Panc1 (cell line): ENCODE measurements at regions not wholly inside any gene's neighbourhood (a gene's known extent, or its start where the extent isn't known, plus 50 kb on each side); places are given as distances from the start of the nearest gene placed in this dataset.

ENCODE experiments used
- ATAC-seq: fragments of 200-7000 bp; cut with Tn5 transposase; 2 replicates; pipeline ENCODE4 v1.9.1; 2020; ENCODE audit warnings: mild to moderate bottlenecking, moderate library complexity
- BruUV-seq: library from RNA; stranded (reverse); fragments of 400-500 nt; replicated peaks from 2 replicates; lab custom pipeline; 2021; lab: Mats Ljungman, UMichigan
- CTCF ChIA-PET: fragments of 300-600 bp; sonication (Branson Sonifier 250); formaldehyde crosslinking; loops from one replicate; lab custom pipeline; 2022; ENCODE audit warnings: antibody characterized with exemption; lab: Charles Lee
- POLR2A ChIA-PET: fragments of 300-600 bp; sonication (Branson Sonifier 250); formaldehyde crosslinking; loops from one replicate; lab custom pipeline; 2022; ENCODE audit warnings: antibody characterized with exemption; lab: Charles Lee
- DNase-seq: peaks from one replicate; pipeline ENCODE4 v3.0.0-alpha.2; 2010; ENCODE audit warnings: low read depth, low spot score
- H3K27ac ChIP-seq: 2 replicates; pipeline ENCODE4 v1.5.1; 2011; ENCODE audit warnings: mild to moderate bottlenecking, low read length, inconsistent platforms
- H3K27me3 ChIP-seq: fragments of 200-500 bp; sonication (Bioruptor generic); 2 replicates; pipeline ENCODE4 v1.6.0; 2014; ENCODE audit warnings: low read length, inconsistent platforms; ENCODE audit not compliant: control insufficient read depth, insufficient read depth
- H3K36me3 ChIP-seq: fragments of 200-500 bp; sonication (Bioruptor generic); 2 replicates; pipeline ENCODE4 v1.5.1; 2014; ENCODE audit warnings: inconsistent platforms, mild to moderate bottlenecking, low read length, moderate library complexity; ENCODE audit not compliant: control insufficient read depth, insufficient read depth
- H3K4me1 ChIP-seq: 2 replicates; pipeline ENCODE4 v1.5.1; 2011; ENCODE audit warnings: inconsistent platforms, mild to moderate bottlenecking, low read length, moderate library complexity; ENCODE audit not compliant: control insufficient read depth, insufficient read depth
- H3K4me3 ChIP-seq, 2 experiments: 2 replicates each; pipeline ENCODE4 v1.5.1; 2011 to 2012; ENCODE audit warnings: low read depth in 2 of 2, low read length in 2 of 2, mild to moderate bottlenecking in 2 of 2, inconsistent platforms in 1 of 2, moderate library complexity in 1 of 2
- H3K9me3 ChIP-seq: fragments of 200-500 bp; sonication (Bioruptor generic); 2 replicates; pipeline ENCODE4 v1.5.1; 2014; ENCODE audit warnings: low read depth, mild to moderate bottlenecking, inconsistent platforms, low read length, moderate library complexity; ENCODE audit not compliant: control insufficient read depth, insufficient read depth
- POLR2AphosphoS5 ChIP-seq: IDR thresholded peaks from 2 replicates; pipeline ENCODE4 v1.6.1; 2012; ENCODE audit warnings: mild to moderate bottlenecking, low read depth, low read length, moderate library complexity
- SIN3A ChIP-seq: IDR thresholded peaks from 2 replicates; pipeline ENCODE4 v1.6.1; 2012; ENCODE audit warnings: low read depth, mild to moderate bottlenecking, low read length, moderate library complexity, borderline replicate concordance; ENCODE audit not compliant: insufficient read depth
- TCF7L2 ChIP-seq: IDR thresholded peaks from 2 replicates; pipeline ENCODE4 v1.6.1; 2011; ENCODE audit warnings: mild to moderate bottlenecking, low read depth, low read length, inconsistent platforms
- in situ Hi-C: cut with HindIII; loops from 2 replicates; pipeline ENCODE4 v1.10.0; 2016; ENCODE audit warnings: low sequenced_read_pairs, low pct_unique_long_range_greater_than_20kb
- intact Hi-C: fragments of 100-400 bp; cut with micrococcal nuclease; formaldehyde crosslinking; loops from one replicate; pipeline ENCODE4 v1.10.0; 2022; ENCODE audit not compliant: unreplicated experiment
- TF ChIP-seq, protein P1 (sequence below), 2 experiments: IDR thresholded peaks; 2 replicates each; pipeline ENCODE4 v1.6.1; 2011 to 2012; ENCODE audit warnings: low read depth in 2 of 2, control low read depth in 1 of 2, low read length in 1 of 2, mild to moderate bottlenecking in 1 of 2, moderate library complexity in 1 of 2; ENCODE audit not compliant: insufficient read depth in 1 of 2
- TF ChIP-seq, protein P2 (sequence below): fragments of 450-650 bp; IDR thresholded peaks from 2 replicates; pipeline ENCODE4 v1.5.1; 2017; ENCODE audit warnings: mild to moderate bottlenecking

DNA sequence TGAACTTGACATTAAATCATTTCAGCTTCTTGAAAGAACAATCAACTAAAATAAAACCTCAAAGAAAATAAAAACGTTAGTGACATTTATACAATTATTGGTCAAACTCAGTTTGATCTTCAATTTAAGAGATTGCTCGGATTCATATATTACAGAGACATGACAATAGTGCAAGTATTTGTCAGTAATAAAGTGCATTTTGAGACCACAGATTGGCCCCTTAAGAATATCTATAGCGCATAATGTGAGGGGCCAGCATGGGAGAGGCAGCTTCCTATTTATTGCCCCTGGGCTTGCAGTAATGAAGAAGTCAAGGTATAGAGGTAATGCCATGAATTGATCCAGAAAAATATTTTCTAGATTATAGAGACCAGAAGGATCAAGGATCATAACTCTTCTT lies 552.3 kb downstream of the VRK1 start:
- no peak overlapping the region for H3K4me3 ChIP-seq
- no peaks in the 10 kb centered on the region for H3K9me3 ChIP-seq
- no peaks in the 10 kb centered on the region for H3K4me1 ChIP-seq
- ChIA-PET CTCF (no interaction called here), POLR2A (no interaction called here)
- in situ Hi-C loops, result no loop called here
- no TSS peak for BruUV-seq
- no peaks in the 10 kb centered on the region for H3K27me3 ChIP-seq
- TF ChIP-seq, protein P1, sequence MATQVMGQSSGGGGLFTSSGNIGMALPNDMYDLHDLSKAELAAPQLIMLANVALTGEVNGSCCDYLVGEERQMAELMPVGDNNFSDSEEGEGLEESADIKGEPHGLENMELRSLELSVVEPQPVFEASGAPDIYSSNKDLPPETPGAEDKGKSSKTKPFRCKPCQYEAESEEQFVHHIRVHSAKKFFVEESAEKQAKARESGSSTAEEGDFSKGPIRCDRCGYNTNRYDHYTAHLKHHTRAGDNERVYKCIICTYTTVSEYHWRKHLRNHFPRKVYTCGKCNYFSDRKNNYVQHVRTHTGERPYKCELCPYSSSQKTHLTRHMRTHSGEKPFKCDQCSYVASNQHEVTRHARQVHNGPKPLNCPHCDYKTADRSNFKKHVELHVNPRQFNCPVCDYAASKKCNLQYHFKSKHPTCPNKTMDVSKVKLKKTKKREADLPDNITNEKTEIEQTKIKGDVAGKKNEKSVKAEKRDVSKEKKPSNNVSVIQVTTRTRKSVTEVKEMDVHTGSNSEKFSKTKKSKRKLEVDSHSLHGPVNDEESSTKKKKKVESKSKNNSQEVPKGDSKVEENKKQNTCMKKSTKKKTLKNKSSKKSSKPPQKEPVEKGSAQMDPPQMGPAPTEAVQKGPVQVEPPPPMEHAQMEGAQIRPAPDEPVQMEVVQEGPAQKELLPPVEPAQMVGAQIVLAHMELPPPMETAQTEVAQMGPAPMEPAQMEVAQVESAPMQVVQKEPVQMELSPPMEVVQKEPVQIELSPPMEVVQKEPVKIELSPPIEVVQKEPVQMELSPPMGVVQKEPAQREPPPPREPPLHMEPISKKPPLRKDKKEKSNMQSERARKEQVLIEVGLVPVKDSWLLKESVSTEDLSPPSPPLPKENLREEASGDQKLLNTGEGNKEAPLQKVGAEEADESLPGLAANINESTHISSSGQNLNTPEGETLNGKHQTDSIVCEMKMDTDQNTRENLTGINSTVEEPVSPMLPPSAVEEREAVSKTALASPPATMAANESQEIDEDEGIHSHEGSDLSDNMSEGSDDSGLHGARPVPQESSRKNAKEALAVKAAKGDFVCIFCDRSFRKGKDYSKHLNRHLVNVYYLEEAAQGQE (IDR thresholded peaks at IDR 0.05; ENCODE audit: insufficient read depth in 1 of 2, low read depth in 2 of 2, low read length in 1 of 2), result no peak
- TF ChIP-seq TCF7L2 (no peak), SIN3A (no peak), POLR2AphosphoS5 (no peak)
- TF ChIP-seq, protein P2, sequence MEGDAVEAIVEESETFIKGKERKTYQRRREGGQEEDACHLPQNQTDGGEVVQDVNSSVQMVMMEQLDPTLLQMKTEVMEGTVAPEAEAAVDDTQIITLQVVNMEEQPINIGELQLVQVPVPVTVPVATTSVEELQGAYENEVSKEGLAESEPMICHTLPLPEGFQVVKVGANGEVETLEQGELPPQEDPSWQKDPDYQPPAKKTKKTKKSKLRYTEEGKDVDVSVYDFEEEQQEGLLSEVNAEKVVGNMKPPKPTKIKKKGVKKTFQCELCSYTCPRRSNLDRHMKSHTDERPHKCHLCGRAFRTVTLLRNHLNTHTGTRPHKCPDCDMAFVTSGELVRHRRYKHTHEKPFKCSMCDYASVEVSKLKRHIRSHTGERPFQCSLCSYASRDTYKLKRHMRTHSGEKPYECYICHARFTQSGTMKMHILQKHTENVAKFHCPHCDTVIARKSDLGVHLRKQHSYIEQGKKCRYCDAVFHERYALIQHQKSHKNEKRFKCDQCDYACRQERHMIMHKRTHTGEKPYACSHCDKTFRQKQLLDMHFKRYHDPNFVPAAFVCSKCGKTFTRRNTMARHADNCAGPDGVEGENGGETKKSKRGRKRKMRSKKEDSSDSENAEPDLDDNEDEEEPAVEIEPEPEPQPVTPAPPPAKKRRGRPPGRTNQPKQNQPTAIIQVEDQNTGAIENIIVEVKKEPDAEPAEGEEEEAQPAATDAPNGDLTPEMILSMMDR, result no peak
- intact Hi-C loops, result no loop called here
- DNase-seq (no peak), ATAC-seq (no peak)
- no peak overlapping the region for H3K27ac ChIP-seq
- H3K36me3 ChIP-seq, result no peaks in the 10 kb centered on the region

DNA sequence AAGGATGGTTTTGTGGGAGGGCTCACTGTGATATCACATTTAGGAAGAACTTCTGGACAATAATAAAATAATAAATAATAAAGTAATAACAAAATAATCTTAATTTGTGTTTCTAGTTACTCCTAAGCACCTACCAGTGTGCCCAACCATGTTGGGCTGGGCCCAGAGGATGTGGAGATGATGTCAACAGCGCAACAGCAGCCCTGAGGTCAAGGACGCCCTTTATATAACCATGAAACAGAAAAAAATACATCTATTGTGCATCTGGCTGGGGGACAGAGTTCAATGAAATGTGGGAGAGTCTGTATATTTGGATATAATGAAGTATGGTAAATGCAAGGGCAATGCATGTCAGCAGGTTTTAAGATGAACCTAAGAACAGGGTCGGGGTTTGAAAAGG lies 552.8 kb downstream of the VRK1 start:
- no peak for DNase-seq
- in situ Hi-C loops, result no loop called here
- intact Hi-C loops, result no loop called here
- no peak overlapping the region for H3K4me3 ChIP-seq
- TF ChIP-seq TCF7L2, result no peak
- TF ChIP-seq, protein P2, result no peak
- TF ChIP-seq, protein P1 (IDR thresholded peaks at IDR 0.05; ENCODE audit: insufficient read depth in 1 of 2, low read depth in 2 of 2, low read length in 1 of 2), result no peak
- TF ChIP-seq POLR2AphosphoS5, result no peak
- no peak for TF ChIP-seq SIN3A
- no TSS peak for BruUV-seq
- no peaks in the 10 kb centered on the region for H3K4me1 ChIP-seq
- H3K9me3 ChIP-seq, result no peaks in the 10 kb centered on the region
- ATAC-seq, result no peak
- no peak overlapping the region for H3K27ac ChIP-seq
- POLR2A ChIA-PET, result no interaction called here
- H3K27me3 ChIP-seq, result no peaks in the 10 kb centered on the region
- H3K36me3 ChIP-seq, result no peaks in the 10 kb centered on the region
- CTCF ChIA-PET, result no interaction called here
